PC-3 (cell line): ENCODE measurements at regions not wholly inside any gene's neighbourhood (a gene's known extent, or its start where the extent isn't known, plus 50 kb on each side); places are given as distances from the start of the nearest gene placed in this dataset.

Source experiments
- CTCF ChIP-seq: fragments of 300-600 bp; sonication (generic); conservative IDR thresholded peaks from 2 replicates; pipeline ENCODE4 v1.5.1; 2017; ENCODE audit warnings: antibody characterized with exemption, low read depth, mild to moderate bottlenecking, low read length
- EZH2phosphoT487 ChIP-seq: fragments of 300-600 bp; sonication (generic); IDR thresholded peaks from 2 replicates; pipeline ENCODE4 v1.6.1; 2018; ENCODE audit warnings: mild to moderate bottlenecking, antibody characterized with exemption, low read length, borderline replicate concordance

- no peak for TF ChIP-seq EZH2phosphoT487
- TF ChIP-seq CTCF: no peak
Measured at GRCh38 chr16:29148867-29149272, 164.0 kb downstream of the LAT start.
